SK-N-MC (cell line): ENCODE measurements at regions not wholly inside any gene's neighbourhood (a gene's known extent, or its start where the extent isn't known, plus 50 kb on each side); places are given as distances from the start of the nearest gene placed in this dataset.

Experiments
- EZH2 ChIP-seq: fragments of 200-600 bp; sonication (generic); IDR thresholded peaks from one replicate; pipeline ENCODE4 v1.6.1; 2017; ENCODE audit warnings: antibody characterized with exemption
- FOXP2 ChIP-seq: optimal IDR thresholded peaks from 2 replicates; pipeline ENCODE3; 2011; ENCODE audit warnings: mild to moderate bottlenecking, moderate library complexity; ENCODE audit not compliant: insufficient read depth; ENCODE audit errors: extremely low read length, control extremely low read depth
- POLR2AphosphoS5 ChIP-seq: IDR thresholded peaks from 2 replicates; pipeline ENCODE4 v1.6.1; 2012; ENCODE audit warnings: mild to moderate bottlenecking, low read depth, low read length, borderline replicate concordance

DNA sequence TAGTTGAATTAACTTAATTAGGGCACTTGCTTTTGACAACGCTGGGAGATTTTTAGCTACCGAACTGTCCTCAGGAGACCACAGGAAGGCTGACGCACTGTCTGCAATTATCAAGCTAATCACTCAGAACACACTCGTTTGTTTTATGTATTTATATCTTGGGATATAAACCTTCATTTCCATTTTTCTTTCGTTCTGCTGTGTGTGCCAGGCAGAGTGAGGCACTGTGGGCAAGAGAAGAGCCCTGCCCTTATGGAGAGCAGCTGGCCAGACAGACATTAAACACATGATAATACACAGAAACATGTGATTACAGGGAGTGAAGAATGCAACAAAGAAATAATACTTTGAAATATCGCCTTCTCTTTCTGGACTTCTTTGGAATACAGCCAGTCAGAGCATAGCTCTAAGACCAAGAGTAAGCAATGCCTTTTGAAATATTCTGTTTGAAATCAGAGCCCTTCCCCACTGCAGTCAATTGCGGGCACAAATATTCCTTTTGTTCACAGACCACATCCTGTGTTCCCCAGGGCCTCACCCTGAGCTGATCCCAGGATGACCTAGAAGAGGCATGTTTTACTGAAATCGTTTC, 96.8 kb downstream of the ANKRD60 start:
- TF ChIP-seq POLR2AphosphoS5, result no peak
- no peak for TF ChIP-seq FOXP2
- TF ChIP-seq EZH2, result no peak
